ENCODE measurements at regions not wholly inside any gene's neighbourhood (a gene's known extent, or its start where the extent isn't known, plus 50 kb on each side); places are given as distances from the start of the nearest gene placed in this dataset.

DNA sequence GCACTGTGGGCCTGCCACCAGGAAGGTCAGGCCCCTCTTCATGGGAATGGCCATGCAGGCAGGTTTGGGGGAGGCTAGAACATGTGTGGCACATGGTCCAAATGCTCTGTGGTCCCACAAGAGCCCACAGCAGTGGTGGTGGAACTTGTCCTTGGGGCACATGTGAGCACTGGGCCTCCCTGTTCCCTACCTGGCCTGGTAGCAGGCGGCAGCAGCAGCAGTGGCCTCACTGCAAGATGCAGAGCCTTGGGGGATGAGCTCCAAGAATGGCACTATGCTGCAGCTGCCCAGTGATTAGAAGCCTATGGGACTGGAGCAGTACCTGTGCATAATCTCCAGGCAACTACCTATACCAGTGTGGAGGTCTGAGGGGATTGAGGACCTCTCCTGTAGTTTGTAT lies 197.0 kb upstream of the DCAF8L1 start:
- TF ChIP-seq POLR2A (IDR thresholded peaks at IDR 0.05) (no peak), EP300 (IDR thresholded peaks at IDR 0.05) (no peak)
- TF ChIP-seq, protein P1, sequence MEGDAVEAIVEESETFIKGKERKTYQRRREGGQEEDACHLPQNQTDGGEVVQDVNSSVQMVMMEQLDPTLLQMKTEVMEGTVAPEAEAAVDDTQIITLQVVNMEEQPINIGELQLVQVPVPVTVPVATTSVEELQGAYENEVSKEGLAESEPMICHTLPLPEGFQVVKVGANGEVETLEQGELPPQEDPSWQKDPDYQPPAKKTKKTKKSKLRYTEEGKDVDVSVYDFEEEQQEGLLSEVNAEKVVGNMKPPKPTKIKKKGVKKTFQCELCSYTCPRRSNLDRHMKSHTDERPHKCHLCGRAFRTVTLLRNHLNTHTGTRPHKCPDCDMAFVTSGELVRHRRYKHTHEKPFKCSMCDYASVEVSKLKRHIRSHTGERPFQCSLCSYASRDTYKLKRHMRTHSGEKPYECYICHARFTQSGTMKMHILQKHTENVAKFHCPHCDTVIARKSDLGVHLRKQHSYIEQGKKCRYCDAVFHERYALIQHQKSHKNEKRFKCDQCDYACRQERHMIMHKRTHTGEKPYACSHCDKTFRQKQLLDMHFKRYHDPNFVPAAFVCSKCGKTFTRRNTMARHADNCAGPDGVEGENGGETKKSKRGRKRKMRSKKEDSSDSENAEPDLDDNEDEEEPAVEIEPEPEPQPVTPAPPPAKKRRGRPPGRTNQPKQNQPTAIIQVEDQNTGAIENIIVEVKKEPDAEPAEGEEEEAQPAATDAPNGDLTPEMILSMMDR (IDR thresholded peaks at IDR 0.05), result no peak

Measured in ovary (tissue), 3 donors.